GM23338 (cell line): ENCODE measurements at regions not wholly inside any gene's neighbourhood (a gene's known extent, or its start where the extent isn't known, plus 50 kb on each side); places are given as distances from the start of the nearest gene placed in this dataset.

Experiments
- CREB1 ChIP-seq: fragments of 250-450 bp; sonication (Bioruptor Pico); IDR thresholded peaks from 2 replicates; pipeline ENCODE4 v1.5.0; 2020; ENCODE audit warnings: low read depth, mild to moderate bottlenecking, moderate library complexity
- CTCF ChIP-seq, 2 experiments: fragments of 200-600 bp in 1 of 2; sonication (generic) in 1 of 2; conservative IDR thresholded peaks; 2 replicates each; pipeline versions ENCODE4 v1.5.1 to v1.6.1; 2016 to 2017; ENCODE audit warnings: antibody characterized with exemption in 2 of 2, low read depth in 2 of 2, mild to moderate bottlenecking in 2 of 2, moderate library complexity in 1 of 2
- EZH2 ChIP-seq: fragments of 200-600 bp; sonication (generic); IDR thresholded peaks from one replicate; pipeline ENCODE4 v1.8.0; 2017; ENCODE audit warnings: antibody characterized with exemption, mild to moderate bottlenecking, low read depth; ENCODE audit not compliant: unreplicated experiment
- EZH2phosphoT487 ChIP-seq: fragments of 200-600 bp; sonication (generic); IDR thresholded peaks from one replicate; pipeline ENCODE4 v1.8.1; 2018; ENCODE audit warnings: antibody characterized with exemption; ENCODE audit not compliant: unreplicated experiment
- JUNB ChIP-seq: IDR thresholded peaks from one replicate; pipeline ENCODE4 v1.6.1; 2016; ENCODE audit warnings: antibody characterized with exemption; ENCODE audit not compliant: unreplicated experiment
- NANOG ChIP-seq: IDR thresholded peaks from 2 replicates; pipeline ENCODE4 v1.6.1; 2016; ENCODE audit warnings: antibody characterized with exemption, borderline replicate concordance
- POLR2AphosphoS5 ChIP-seq: IDR thresholded peaks from 2 replicates; pipeline ENCODE4 v1.6.1; 2016; ENCODE audit warnings: antibody characterized with exemption, low read depth
- STAT1 ChIP-seq: IDR thresholded peaks from one replicate; pipeline ENCODE4 v1.6.1; 2016; ENCODE audit warnings: antibody characterized with exemption; ENCODE audit not compliant: unreplicated experiment
- ZNF114 ChIP-seq: fragments of 250-450 bp; sonication (Bioruptor Pico); IDR thresholded peaks from 2 replicates; pipeline ENCODE4 v1.5.0; 2020; ENCODE audit warnings: mild to moderate bottlenecking, moderate library complexity
- TF ChIP-seq, protein P1 (sequence below): IDR thresholded peaks from one replicate; pipeline ENCODE4 v1.6.1; 2018; ENCODE audit warnings: antibody characterized with exemption; ENCODE audit not compliant: unreplicated experiment

DNA sequence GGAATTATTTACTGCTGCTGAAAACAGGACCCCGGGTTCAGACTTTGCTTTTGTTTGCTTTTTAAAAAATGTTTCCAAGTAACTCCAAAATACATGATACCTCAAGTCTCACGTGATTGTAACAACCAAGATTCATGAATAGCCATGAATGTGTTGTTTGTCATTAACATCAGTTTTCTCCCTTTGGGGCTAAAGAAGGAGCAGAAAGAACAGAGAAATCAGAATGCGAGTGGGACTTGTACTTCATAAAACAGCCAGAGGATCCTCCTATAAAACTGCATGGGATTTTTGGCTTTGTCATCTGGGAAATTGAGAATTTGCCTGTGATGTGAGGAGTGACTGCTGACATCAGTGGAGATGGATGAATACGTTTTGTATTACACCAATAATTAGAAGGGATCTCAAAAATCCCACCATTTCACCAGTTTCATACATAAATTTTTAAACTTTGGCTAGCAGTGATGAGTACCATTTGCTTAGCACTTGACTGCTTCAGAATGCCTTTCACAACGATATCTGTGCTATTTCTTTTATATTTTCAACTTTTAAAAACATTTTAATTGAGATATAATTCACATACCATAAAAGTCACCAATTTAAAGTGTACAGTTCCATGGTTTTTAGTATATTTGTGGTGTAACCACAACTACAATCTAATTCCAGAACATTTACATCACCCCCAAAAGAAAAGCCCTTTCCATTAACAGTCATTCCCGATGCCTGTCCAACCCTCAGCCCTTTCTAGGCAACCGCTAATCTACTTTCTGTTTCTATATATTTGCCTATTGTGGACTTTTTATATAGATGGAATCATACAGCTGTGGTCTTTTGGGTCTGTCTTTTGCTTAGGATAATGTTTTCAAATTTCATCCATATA is 126.9 kb upstream of the ANKRD55 start:
- TF ChIP-seq, protein P1, sequence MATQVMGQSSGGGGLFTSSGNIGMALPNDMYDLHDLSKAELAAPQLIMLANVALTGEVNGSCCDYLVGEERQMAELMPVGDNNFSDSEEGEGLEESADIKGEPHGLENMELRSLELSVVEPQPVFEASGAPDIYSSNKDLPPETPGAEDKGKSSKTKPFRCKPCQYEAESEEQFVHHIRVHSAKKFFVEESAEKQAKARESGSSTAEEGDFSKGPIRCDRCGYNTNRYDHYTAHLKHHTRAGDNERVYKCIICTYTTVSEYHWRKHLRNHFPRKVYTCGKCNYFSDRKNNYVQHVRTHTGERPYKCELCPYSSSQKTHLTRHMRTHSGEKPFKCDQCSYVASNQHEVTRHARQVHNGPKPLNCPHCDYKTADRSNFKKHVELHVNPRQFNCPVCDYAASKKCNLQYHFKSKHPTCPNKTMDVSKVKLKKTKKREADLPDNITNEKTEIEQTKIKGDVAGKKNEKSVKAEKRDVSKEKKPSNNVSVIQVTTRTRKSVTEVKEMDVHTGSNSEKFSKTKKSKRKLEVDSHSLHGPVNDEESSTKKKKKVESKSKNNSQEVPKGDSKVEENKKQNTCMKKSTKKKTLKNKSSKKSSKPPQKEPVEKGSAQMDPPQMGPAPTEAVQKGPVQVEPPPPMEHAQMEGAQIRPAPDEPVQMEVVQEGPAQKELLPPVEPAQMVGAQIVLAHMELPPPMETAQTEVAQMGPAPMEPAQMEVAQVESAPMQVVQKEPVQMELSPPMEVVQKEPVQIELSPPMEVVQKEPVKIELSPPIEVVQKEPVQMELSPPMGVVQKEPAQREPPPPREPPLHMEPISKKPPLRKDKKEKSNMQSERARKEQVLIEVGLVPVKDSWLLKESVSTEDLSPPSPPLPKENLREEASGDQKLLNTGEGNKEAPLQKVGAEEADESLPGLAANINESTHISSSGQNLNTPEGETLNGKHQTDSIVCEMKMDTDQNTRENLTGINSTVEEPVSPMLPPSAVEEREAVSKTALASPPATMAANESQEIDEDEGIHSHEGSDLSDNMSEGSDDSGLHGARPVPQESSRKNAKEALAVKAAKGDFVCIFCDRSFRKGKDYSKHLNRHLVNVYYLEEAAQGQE: no peak
- no peak for TF ChIP-seq CTCF (conservative IDR thresholded peaks at IDR 0.05; ENCODE audit: low read depth in 2 of 2)
- no peak for TF ChIP-seq EZH2phosphoT487
- TF ChIP-seq EZH2: no peak
- TF ChIP-seq POLR2AphosphoS5: no peak
- no peak for TF ChIP-seq CREB1 (CRISPR knock-in tag)
- no peak for TF ChIP-seq ZNF114 (CRISPR knock-in tag)
- TF ChIP-seq STAT1: no peak
- TF ChIP-seq JUNB: no peak
- TF ChIP-seq NANOG: no peak
